IMR-90 (cell line): ENCODE measurements at regions not wholly inside any gene's neighbourhood (a gene's known extent, or its start where the extent isn't known, plus 50 kb on each side); places are given as distances from the start of the nearest gene placed in this dataset.

Experiments used
- ATAC-seq: fragments of 200-7000 bp; cut with Tn5 transposase; 2 replicates; pipeline ENCODE4 v1.9.1; 2020; ENCODE audit warnings: low read depth, mild to moderate bottlenecking, moderate library complexity
- BruUV-seq: library from RNA; stranded (reverse); fragments of 400-500 nt; replicated peaks from 2 replicates; lab custom pipeline; 2021; lab: Mats Ljungman, UMichigan
- CTCF ChIA-PET: fragments of 300-600 bp; formaldehyde crosslinking; extraction: SDS; loops from one replicate; lab custom pipeline; 2021; ENCODE audit warnings: antibody characterized with exemption; lab: Yijun Ruan, JAX
- POLR2A ChIA-PET: fragments of 300-600 bp; sonication (Branson Sonifier 250); formaldehyde crosslinking; loops from one replicate; lab custom pipeline; 2022; ENCODE audit warnings: antibody characterized with exemption; ENCODE audit not compliant: unreplicated experiment; lab: Charles Lee
- DNase-seq: peaks from one replicate; pipeline ENCODE4 v3.0.0; 2013
- H2AFZ ChIP-seq: replicated peaks from 2 replicates; pipeline ENCODE3; 2013; ENCODE audit warnings: low read length, mild to moderate bottlenecking; ENCODE audit not compliant: poor library complexity
- H2AK5ac ChIP-seq: 2 replicates; pipeline ENCODE4 v1.6.1; 2013; ENCODE audit warnings: low read depth, low read length, inconsistent platforms
- H2AK9ac ChIP-seq: replicated peaks from 2 replicates; pipeline ENCODE3; 2013; ENCODE audit warnings: mild to moderate bottlenecking, low read depth, low read length, moderate library complexity; ENCODE audit not compliant: poor library complexity
- H2BK120ac ChIP-seq: 2 replicates; pipeline ENCODE4 v1.6.1; 2013; ENCODE audit warnings: low read depth, low read length, inconsistent platforms
- H2BK15ac ChIP-seq: 3 replicates; pipeline ENCODE4 v1.6.1; 2013; ENCODE audit warnings: low read depth, low read length, inconsistent platforms
- H2BK20ac ChIP-seq: 2 replicates; pipeline ENCODE4 v1.6.1; 2013; ENCODE audit warnings: low read depth, mild to moderate bottlenecking, inconsistent platforms, low read length, moderate library complexity
- H2BK5ac ChIP-seq: 2 replicates; pipeline ENCODE4 v1.6.1; 2013; ENCODE audit warnings: mild to moderate bottlenecking, low read depth, low read length, inconsistent platforms; ENCODE audit not compliant: poor library complexity, severe bottlenecking
- H3K14ac ChIP-seq: replicated peaks from 2 replicates; pipeline ENCODE4 v1.6.1; 2013; ENCODE audit warnings: low read depth, low read length, inconsistent platforms
- H3K18ac ChIP-seq: 2 replicates; pipeline ENCODE4 v1.6.1; 2013; ENCODE audit warnings: low read depth, low read length, control low read depth
- H3K23ac ChIP-seq: 2 replicates; pipeline ENCODE4 v1.6.1; 2013; ENCODE audit warnings: low read depth, low read length, inconsistent platforms
- H3K27ac ChIP-seq: 2 replicates; pipeline ENCODE4 v1.5.1; 2013; ENCODE audit warnings: mild to moderate bottlenecking, control low read depth, low read length; ENCODE audit not compliant: insufficient read depth
- H3K27me3 ChIP-seq: 2 replicates; pipeline ENCODE4 v1.6.1; 2013; ENCODE audit warnings: low read length; ENCODE audit not compliant: control insufficient read depth, insufficient read depth
- H3K36me3 ChIP-seq: 2 replicates; pipeline ENCODE4 v1.6.1; 2013; ENCODE audit warnings: low read length, mixed read lengths; ENCODE audit not compliant: control insufficient read depth, insufficient read depth
- H3K4ac ChIP-seq: 2 replicates; pipeline ENCODE4 v1.6.1; 2013; ENCODE audit warnings: low read depth, low read length, inconsistent platforms
- H3K4me1 ChIP-seq: 2 replicates; pipeline ENCODE4 v1.6.1; 2013; ENCODE audit warnings: low read length, mixed read lengths; ENCODE audit not compliant: control insufficient read depth, insufficient read depth
- H3K4me2 ChIP-seq: 2 replicates; pipeline ENCODE4 v1.6.1; 2013; ENCODE audit warnings: low read depth, mild to moderate bottlenecking, control low read depth, low read length, moderate library complexity
- H3K4me3 ChIP-seq: 2 replicates; pipeline ENCODE4 v1.5.1; 2013; ENCODE audit warnings: low read depth, mild to moderate bottlenecking, control low read depth, low read length, moderate library complexity; ENCODE audit not compliant: insufficient read depth
- H3K56ac ChIP-seq: 2 replicates; pipeline ENCODE4 v1.6.1; 2013; ENCODE audit warnings: low read length, inconsistent platforms; ENCODE audit not compliant: insufficient read depth; ENCODE audit errors: extremely low read depth
- H3K79me1 ChIP-seq, 2 experiments: 2 replicates each; pipeline ENCODE4 v1.6.1; 2013; ENCODE audit warnings: low read length in 2 of 2, inconsistent platforms in 1 of 2, low read depth in 1 of 2
- H3K9ac ChIP-seq: 2 replicates; pipeline ENCODE4 v1.6.1; 2013; ENCODE audit warnings: low read depth, low read length, control low read depth
- H3K9me1 ChIP-seq: 2 replicates; pipeline ENCODE4 v1.6.1; 2013; ENCODE audit warnings: low read length, inconsistent platforms; ENCODE audit not compliant: insufficient read depth
- H3K9me3 ChIP-seq: 2 replicates; pipeline ENCODE4 v1.6.1; 2013; ENCODE audit warnings: low read length; ENCODE audit not compliant: control insufficient read depth, insufficient read depth
- H4K20me1 ChIP-seq: 2 replicates; pipeline ENCODE4 v1.6.1; 2013; ENCODE audit warnings: low read length, inconsistent platforms; ENCODE audit not compliant: insufficient read depth
- H4K5ac ChIP-seq: 2 replicates; pipeline ENCODE4 v1.6.1; 2013; ENCODE audit warnings: mild to moderate bottlenecking, low read depth, low read length, control low read depth
- H4K8ac ChIP-seq, 2 experiments: 2 replicates each; pipeline ENCODE4 v1.6.1; 2013; ENCODE audit warnings: low read depth in 2 of 2, low read length in 2 of 2, control low read depth in 1 of 2, inconsistent platforms in 1 of 2
- H4K91ac ChIP-seq: 2 replicates; pipeline ENCODE4 v1.6.1; 2013; ENCODE audit warnings: low read depth, low read length, inconsistent platforms; ENCODE audit not compliant: insufficient read depth
- BHLHE40 ChIP-seq: fragments of 150-350 bp; IDR thresholded peaks from 2 replicates; pipeline ENCODE4 v1.6.1; 2016; ENCODE audit warnings: mild to moderate bottlenecking, low read depth, low read length
- CEBPB ChIP-seq: IDR thresholded peaks from 2 replicates; pipeline ENCODE4 v1.6.1; 2012; ENCODE audit warnings: low read depth, low read length, improper control_type of control experiment
- CHD1 ChIP-seq: IDR thresholded peaks from 2 replicates; pipeline ENCODE4 v1.6.1; 2012; ENCODE audit warnings: low read depth, low read length, improper control_type of control experiment
- CTCF ChIP-seq: conservative IDR thresholded peaks from 2 replicates; pipeline ENCODE4 v1.5.1; 2012; ENCODE audit warnings: mild to moderate bottlenecking, low read depth, low read length, improper control_type of control experiment
- FOS ChIP-seq: fragments of 150-350 bp; IDR thresholded peaks from 2 replicates; pipeline ENCODE4 v1.6.1; 2016; ENCODE audit warnings: low read depth, low read length
- MAFK ChIP-seq: IDR thresholded peaks from 2 replicates; pipeline ENCODE4 v1.6.1; 2012; ENCODE audit warnings: low read depth, low read length, improper control_type of control experiment
- MAZ ChIP-seq: IDR thresholded peaks from 2 replicates; pipeline ENCODE4 v1.6.1; 2012; ENCODE audit warnings: low read depth, mild to moderate bottlenecking, low read length, improper control_type of control experiment, moderate library complexity, borderline replicate concordance
- NFE2L2 ChIP-seq: fragments of 150-350 bp; IDR thresholded peaks from 2 replicates; pipeline ENCODE4 v1.6.1; 2016; ENCODE audit warnings: low read depth, mild to moderate bottlenecking, low read length
- POLR2A ChIP-seq: IDR thresholded peaks from 2 replicates; pipeline ENCODE4 v1.6.1; 2012; ENCODE audit warnings: mild to moderate bottlenecking, low read depth, low read length
- RAD21 ChIP-seq: IDR thresholded peaks from 2 replicates; pipeline ENCODE4 v1.6.1; 2012; ENCODE audit warnings: low read length, improper control_type of control experiment
- RCOR1 ChIP-seq: IDR thresholded peaks from 2 replicates; pipeline ENCODE4 v1.6.1; 2012; ENCODE audit warnings: mild to moderate bottlenecking, low read length, improper control_type of control experiment; ENCODE audit not compliant: insufficient replicate concordance
- RFX5 ChIP-seq: IDR thresholded peaks from 2 replicates; pipeline ENCODE4 v1.8.0; 2012; ENCODE audit warnings: low read depth, mild to moderate bottlenecking, low read length, moderate library complexity
- SMC3 ChIP-seq: fragments of 150-350 bp; IDR thresholded peaks from 2 replicates; pipeline ENCODE4 v1.6.1; 2016; ENCODE audit warnings: low read depth, mild to moderate bottlenecking, antibody characterized with exemption, low read length, moderate library complexity
- dilution Hi-C: fragments of 300-500 bp; cut with HindIII; formaldehyde crosslinking; loops from one replicate; pipeline ENCODE4 v1.14.3; 2018; ENCODE audit warnings: low sequenced_read_pairs; ENCODE audit not compliant: unreplicated experiment
- in situ Hi-C: fragments of 300-500 bp; cut with MboI; formaldehyde crosslinking; loops from 3 replicates; pipeline ENCODE4 v1.14.3; 2019; ENCODE audit warnings: low sequenced_read_pairs, inconsistent platforms, mixed read lengths
- intact Hi-C: fragments of 100-400 bp; cut with micrococcal nuclease; formaldehyde crosslinking; loops from 2 replicates; pipeline ENCODE4 v1.10.0; 2022
- TF ChIP-seq, protein P1 (sequence below): fragments of 150-350 bp; IDR thresholded peaks from 2 replicates; pipeline ENCODE4 v1.6.1; 2016; ENCODE audit warnings: low read depth, mild to moderate bottlenecking, low read length, moderate library complexity, borderline replicate concordance
- TF ChIP-seq, protein P2 (sequence below): fragments of 150-350 bp; IDR thresholded peaks from 2 replicates; pipeline ENCODE4 v1.6.1; 2017; ENCODE audit warnings: mild to moderate bottlenecking, antibody characterized with exemption, low read length, low read depth

DNA sequence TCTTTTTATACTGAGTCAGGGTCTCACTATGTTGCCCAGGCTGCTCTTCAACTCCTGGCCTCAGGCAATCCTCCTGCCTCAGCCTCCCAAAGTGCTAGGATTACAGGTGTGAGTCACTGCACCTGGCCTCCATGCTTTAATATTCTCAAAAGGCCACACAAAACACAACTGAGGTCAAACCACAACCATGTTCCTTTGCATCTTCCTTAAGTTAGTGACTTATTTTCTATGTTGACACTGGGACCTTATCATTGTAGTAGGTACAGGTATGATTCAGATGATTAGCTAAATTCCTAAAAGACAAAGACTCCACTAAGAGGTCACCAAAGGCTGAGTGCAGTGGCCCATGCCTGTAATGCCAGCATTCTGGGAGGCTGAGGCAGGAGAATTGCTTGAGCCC, 131.9 kb upstream of the ATP1B1 start:
- POLR2A ChIA-PET = no interaction called here
- CTCF ChIA-PET = no interaction called here
- Histone ChIP-seq H2BK15ac (no peak overlapping the region), H2BK120ac (no peak overlapping the region), H2AFZ (no peak overlapping the region), H4K20me1 (no peaks in the 10 kb centered on the region), H3K14ac (no peak overlapping the region), H3K4ac (no peak overlapping the region), H3K27ac (no peak overlapping the region), H3K9ac (no peak overlapping the region), H3K9me3 (no peaks in the 10 kb centered on the region), H3K23ac (no peak overlapping the region), H2AK9ac (no peak overlapping the region), H4K8ac (no peak overlapping the region), H3K9me1 (no peaks in the 10 kb centered on the region), H3K4me3 (no peak overlapping the region), H4K91ac (no peak overlapping the region), H3K36me3 (no peaks in the 10 kb centered on the region), H2AK5ac (no peak overlapping the region), H3K79me1 (no peaks in the 10 kb centered on the region), H3K27me3 (no peaks in the 10 kb centered on the region), H4K5ac (no peak overlapping the region), H2BK20ac (no peak overlapping the region), H3K4me1 (no peaks in the 10 kb centered on the region), H3K56ac (no peak overlapping the region), H2BK5ac (no peak overlapping the region), H3K4me2 (no peak overlapping the region), H3K18ac (no peak overlapping the region)
- intact Hi-C loops (no loop called here), in situ Hi-C loops (no loop called here), dilution Hi-C loops (no loop called here)
- TF ChIP-seq MAFK (no peak), FOS (no peak), CEBPB (no peak), POLR2A (no peak), CTCF (no peak), RCOR1 (no peak), NFE2L2 (no peak), BHLHE40 (no peak), RFX5 (no peak), RAD21 (no peak), MAZ (no peak), CHD1 (no peak), SMC3 (no peak)
- TF ChIP-seq, protein P1, sequence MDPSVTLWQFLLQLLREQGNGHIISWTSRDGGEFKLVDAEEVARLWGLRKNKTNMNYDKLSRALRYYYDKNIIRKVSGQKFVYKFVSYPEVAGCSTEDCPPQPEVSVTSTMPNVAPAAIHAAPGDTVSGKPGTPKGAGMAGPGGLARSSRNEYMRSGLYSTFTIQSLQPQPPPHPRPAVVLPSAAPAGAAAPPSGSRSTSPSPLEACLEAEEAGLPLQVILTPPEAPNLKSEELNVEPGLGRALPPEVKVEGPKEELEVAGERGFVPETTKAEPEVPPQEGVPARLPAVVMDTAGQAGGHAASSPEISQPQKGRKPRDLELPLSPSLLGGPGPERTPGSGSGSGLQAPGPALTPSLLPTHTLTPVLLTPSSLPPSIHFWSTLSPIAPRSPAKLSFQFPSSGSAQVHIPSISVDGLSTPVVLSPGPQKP = no peak
- TF ChIP-seq, protein P2, sequence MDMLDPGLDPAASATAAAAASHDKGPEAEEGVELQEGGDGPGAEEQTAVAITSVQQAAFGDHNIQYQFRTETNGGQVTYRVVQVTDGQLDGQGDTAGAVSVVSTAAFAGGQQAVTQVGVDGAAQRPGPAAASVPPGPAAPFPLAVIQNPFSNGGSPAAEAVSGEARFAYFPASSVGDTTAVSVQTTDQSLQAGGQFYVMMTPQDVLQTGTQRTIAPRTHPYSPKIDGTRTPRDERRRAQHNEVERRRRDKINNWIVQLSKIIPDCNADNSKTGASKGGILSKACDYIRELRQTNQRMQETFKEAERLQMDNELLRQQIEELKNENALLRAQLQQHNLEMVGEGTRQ = no peak
- BruUV-seq = no TSS peak
- no peak for ATAC-seq
- DNase-seq = no peak
